ENCODE measurements at regions not wholly inside any gene's neighbourhood (a gene's known extent, or its start where the extent isn't known, plus 50 kb on each side); places are given as distances from the start of the nearest gene placed in this dataset.

DNA sequence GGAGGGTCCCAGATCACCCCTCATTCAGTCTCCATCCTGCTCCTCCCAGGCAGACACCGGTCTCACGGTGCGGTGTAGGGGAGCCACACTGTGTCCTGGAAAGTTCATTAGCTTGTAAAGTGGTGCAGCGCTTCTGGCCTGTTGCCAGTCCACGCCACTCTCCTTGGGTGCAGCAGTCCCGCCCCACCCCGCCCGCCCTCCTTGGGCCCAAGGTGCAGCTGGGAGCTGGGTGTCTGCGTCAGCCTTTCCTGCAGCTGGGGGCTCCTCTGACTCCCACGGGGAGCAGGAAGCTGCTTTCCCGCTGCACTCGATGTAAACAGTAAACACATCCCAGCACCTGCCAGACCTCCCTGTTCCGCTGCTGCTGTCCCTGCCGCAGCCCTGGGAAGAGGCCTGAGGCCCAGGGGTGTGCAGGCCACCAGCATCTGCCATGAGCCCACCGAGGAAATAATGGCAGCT lies 53.8 kb upstream of the ASB18 start:
- no peak for DNase-seq

DNA sequence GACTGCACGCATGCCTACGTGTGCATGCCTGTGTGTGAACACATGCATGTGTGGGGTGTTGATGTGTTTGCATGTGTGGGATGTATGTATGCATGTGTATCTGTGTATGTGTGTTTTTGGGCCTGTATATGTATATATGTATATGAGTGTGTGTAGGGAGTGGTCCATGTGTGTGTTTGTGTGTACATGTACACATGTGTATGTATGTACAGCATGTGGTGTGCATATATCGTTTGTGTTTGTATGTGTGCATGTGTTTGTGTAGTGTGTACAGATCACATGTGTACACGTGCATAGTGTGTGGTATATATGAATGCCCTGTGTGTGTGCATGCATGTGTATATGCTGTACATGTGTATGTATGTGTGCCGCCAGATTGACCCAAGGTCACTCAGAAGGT lies 54.2 kb upstream of the ASB18 start:
- no peak for DNase-seq

DNA sequence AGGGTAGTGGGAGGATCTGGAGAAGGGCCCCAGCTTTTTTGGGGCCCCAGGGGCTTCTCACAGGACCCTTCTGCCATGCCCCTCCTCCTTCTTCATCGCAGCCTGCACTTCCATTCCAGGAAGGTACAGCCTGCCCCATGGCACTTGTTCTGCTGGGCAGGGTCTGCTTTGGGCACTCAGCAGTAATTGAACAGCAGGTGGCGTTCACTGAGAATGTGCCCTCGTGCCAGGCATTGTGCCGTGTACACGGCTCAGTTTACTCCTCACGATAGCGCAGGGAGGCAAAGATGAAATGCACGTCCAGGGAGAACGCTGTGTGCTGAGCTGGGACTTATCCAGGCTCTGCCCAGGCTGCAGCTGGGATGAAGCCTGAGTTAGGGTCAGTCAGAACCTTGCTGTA lies 54.8 kb upstream of the ASB18 start:
- DNase-seq = no peak

DNA sequence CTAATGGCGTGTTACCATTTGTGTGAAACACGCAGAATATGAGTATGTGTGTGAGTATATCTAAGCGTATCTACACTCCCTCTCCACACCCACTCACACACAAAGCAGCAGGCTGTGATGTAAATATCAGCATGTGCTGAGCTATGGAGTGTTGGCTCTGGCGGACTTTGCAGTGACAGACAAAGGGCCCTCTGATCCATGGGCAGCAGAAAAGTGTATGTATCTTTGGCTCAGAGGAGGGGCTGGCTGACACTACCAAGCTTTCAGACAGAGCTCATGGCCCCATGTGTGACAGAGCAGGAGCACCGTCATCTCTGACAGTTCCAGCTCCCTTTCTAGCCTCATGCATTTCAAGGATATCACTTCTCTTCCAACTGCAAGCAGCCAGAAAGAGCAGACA lies 57.2 kb upstream of the ASB18 start:
- no peak for DNase-seq

DNA sequence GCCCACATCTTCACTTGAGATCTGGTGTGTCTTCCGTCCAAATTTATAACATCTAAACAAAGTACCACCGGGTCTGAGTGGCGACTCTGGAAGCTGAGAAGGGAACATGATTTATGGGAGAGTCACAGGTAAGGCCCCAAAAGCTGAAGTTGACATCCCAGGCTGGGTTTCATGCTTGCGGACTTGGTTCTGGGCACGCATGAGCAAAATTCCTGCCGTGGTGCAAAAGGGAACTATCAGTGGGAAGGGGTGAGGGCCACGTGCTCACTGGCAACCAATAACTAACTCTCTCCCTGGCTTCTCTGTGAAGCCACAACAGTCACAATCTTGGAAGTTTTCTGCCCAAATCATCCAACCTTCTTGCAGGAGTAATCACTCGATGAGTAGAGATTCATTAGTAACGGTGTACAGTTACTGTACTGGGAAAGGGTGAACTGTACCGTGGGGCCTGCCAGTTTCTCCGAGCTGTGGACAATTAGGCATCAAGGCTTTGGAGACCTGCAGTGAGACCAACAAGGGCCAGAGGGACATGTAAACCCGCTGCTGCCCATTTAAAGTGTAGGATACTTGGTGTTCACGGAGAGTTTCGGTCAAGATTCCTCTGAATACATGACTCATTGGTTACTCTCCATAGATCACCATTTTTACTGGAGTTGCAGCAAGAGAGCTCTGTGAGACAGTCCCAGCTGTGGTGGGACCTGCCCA lies 69.4 kb upstream of the ASB18 start:
- DNase-seq = no peak

DNA sequence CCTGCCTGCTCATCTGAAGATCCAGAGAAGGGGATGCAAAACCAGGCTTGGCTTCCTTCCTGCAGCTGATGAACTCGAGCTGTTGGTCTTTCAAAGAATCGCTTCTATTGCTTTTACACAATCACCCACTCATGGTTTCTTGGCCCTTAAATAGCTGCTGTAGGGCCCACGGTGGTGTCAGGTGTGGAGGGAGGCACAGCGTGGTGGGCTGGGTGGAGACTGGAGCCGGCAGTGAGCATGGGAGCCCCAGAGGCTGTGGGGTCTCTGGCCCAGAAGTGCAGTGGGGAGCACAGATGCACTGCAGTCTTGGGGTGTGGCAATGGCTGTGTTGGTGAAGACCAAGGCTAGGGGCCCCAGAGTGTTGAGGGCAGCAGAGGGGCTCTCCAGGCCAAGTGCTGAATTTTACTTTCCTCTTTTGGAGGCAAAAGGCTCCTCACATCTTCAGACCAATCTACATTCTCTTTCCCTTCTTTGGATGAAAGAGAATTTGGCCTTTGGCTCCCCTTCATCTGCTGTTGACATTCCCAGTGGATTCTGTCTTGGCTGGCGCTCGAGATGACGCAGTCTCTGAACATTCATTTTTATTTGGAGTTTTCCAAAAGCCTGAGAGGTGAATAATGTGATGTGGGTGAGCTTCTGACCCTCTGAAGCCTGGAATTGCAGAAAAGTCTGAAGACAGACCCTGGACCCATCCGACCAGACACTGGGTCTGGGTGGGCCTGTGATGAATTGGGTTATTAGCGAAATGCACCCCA lies 70.1 kb upstream of the ASB18 start:
- DNase-seq = no peak

DNA sequence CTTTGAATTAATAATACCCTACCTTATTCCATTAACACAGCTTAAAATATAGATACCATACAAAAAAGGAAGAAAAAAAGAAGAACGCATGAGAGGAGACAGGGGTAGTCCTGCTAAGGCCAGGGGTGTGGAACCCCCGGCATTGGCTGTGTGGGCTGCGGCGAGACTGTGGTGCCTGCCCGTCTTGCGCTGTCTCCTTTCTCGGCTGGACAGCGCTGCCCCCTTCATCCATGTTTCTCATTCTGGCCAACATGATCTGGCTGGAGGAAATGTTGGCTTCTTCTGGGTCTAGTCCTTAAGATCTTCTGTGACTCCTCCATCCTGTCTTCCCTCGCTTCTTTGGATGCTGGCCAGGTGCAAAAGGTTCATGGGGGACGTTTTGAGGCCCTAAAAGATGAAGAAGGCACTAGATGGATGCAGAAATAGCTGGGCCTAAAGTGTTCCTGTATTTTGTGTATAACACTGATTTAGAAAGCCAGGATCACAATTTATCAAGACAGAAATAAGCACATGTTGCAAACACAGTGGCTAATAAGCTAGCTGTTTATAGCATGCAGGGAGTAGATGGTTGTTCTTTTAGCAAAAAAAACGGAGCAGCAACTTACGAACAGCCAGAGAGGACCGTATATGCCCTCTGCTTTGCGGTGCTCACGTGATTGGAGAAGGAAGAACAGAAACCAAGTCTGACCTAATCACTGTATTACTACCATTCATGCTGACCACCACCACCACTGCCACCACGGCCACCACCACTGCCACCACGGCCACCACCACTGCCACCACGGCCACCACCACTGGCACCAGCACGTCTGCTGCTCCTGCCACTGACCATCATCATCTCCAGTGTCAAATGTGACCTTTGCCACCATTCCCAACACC lies 71.7 kb upstream of the ASB18 start:
- DNase-seq = no peak

DNA sequence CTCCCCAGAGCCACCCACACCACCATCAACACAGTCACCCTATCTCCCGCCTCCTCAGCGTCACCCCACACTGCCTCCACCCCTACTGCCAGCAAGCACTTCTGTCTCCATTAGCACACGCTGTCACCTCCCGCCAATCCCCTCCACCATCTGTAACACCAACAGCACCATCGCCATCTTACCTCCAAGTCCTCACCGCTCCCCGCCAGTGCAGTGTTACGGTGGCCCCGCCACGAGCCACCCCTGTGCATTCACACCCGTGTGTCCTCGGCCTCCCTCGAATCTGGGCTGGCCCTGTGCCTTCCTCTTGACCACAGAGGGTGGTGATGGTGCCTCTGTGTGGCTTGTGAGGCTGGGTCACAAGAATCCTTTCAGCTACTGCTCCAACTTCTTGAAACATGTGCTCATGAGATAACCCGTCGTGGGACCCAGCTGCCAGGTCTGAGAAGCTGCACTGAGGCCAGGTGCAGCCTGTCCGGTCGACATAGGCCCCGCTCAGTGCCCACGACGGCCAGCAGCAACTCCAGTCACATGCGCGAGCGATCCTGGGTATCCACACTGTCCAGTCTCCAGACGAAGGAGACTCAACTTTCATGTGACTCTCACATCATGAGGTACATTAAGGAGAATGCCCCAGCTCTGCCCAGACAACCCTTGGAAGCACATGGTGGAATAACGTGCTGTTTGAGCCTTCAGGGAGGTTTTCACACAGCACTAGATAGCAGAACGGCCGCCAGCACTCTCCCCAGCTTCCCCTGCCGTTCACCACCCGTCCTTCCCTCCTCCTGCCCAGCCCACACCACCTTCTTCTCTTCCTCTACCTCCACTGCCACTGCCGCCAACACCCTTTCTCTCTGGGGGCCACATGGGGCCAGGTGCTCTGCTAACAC lies 72.6 kb upstream of the ASB18 start:
- DNase-seq = no peak

DNA sequence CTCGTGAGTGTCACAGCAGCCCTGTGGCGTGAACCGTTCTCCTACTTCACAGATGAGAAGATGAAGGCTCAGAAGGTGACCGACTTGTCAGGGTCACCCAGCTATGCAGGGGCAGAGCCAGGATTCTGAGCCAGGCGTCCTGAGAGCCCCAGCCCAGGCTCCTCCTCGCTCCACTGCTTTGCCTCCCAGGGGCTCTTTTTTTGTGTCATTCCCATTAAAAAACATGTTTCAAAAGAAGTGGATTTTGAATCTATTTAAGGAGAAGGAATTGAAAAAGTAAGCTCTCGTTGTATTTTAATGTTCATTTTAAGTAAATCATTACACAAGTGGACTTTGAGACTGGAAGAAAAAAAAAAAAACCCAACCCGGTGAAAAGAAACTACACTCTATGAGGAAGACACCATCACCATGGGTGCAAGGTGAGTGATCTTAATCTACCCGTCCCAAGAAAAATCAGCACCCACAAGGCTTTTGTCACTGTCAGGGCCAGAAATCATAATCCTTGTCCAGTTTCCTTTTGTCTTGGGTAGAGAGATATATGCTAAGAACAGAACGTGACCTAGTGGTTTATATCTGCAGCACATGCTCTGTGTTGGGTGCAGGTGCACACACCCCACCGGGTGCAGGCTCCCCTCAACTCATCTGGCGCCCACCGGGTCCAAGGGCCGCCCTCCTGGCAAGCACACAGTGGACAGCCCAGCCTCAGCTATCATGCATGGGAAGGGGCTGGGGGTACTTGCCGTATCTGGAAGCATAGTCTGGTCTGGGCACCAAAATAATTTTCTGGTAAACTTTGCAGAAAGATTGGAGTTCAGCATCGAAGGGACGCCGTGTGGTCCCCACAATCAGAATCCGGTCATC lies 73.5 kb upstream of the ASB18 start:
- DNase-seq = no peak

DNA sequence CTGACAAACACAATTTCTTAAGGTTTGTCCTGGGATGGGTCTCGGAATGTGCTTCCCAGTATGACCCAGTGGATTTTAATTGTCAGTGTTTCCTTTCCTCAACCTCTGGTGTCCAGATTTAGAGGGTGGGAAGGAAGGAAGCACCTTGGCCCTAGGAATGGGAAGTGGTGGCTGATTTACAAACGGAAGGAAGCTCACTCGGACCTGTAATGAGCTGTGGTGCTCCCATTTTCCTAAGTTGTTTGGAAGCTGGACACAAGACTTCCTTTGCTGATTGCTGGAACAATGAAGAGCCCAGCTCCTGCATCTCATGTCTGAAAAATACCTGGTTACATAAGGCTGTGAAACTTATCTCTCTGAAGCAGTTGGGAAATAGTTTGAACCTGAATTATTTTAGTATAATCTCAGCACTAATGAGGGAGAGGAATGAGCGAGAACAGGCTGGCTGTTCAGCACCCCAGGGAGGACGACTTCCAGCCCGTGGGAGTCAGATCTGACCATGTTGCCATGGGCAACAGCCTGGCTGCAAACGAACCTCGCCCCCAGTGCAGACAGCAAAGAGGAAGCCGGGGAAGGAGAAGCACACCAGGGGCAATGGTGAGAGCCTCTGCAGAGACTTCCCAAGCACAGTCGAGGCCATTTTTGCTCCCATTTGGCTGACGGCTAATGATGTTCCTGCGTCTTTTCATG lies 74.4 kb upstream of the ASB18 start:
- DNase-seq = no peak

DNA sequence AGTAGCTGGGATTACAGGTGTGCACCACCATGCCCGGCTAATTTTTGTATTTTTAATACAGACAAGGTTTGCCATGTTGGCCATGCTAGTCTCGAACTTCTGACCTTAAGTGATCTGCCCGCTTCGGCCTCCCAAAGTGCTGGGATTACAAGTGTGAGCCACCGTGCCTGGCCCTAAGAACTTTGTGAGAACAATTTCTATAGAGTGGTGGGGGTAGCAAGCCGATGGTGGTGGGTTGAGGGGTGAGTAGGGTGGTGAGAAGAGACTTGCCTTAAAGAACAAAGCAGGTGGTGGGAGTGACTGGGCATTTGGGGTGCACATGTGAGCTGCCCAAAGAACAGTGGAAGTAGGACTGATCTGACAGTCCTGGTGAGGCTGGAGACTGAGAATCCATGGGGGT lies 76.0 kb upstream of the ASB18 start:
- DNase-seq = no peak

DNA sequence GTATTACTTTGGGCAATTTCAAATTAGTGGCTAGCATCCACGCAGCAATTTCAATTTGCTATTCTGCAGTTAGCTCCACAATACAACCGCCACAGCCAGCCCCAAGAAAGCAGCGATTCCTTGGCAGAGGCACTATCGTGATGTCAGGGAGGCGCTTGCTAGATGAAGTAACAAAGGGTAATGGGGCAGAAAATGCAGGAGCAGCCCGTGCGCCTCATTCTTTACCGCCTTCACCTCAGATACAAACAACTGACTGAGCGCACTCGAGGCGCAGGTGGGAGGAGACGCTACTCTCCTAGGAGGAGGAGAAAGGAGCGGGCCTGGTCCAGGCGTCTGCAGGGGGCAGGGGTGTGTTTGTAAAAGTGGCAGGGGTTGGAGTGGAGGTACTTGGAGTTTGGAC lies 76.9 kb upstream of the ASB18 start:
- DNase-seq = no peak

DNA sequence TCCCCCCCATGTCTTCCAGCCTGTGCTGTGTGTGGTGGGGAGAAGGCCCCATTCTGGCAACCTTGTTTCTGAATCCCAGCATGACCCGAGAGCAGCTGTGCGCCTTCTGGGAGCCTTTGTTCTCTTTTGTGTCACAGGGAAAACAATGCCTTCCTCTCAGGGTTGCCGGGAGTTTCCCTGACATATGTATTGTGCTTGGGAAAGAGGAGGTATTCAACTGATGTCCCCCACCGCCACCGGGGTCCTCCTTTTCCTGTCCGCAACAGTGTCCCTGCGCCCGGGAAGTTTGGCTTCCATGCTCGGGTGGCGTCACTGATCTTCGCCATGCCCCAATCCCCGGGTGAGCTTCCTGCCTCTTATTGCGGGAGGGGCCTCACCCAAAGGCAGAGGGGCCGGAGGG lies 77.5 kb upstream of the ASB18 start:
- DNase-seq = no peak

DNA sequence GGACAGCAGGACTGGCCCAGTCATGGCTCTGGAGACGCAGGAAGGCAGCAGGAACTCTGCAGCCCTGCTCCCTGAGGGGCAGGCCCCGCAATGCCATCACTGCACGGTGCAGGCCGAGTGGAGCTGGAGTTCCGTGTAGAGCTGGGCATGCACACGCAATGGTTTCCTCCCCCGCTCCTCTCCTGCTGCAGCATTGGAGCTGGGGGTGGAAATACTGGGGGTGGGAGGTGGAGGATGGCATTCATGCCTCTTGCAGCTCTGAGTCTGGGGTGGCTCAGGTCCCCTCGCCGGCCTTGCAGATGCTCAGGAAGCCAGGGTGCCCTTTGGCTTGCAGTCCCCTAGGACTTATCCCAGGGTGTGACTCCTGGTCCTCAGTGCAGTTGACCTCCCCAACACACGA lies 78.3 kb upstream of the ASB18 start:
- DNase-seq = no peak

DNA sequence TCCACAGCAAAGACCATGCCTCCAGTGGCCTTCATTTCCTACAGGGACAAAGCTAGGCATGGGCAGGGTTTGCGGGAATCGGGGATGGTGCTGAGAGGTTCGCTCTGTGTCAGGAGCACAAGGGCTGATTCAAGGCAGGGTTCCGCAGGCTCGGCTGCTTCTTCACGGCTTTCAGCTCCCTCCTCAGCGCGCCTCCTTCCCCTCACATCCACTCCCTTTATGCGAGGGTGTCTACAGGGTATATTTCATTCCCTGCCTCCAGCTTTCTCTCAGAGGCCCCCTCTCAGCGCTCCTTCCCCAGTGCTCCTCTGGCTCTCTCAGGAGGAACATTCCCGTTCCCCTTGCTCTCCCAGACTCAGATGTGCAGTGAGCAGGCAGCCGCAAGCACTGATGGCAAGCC lies 78.7 kb upstream of the ASB18 start:
- no peak for DNase-seq

DNA sequence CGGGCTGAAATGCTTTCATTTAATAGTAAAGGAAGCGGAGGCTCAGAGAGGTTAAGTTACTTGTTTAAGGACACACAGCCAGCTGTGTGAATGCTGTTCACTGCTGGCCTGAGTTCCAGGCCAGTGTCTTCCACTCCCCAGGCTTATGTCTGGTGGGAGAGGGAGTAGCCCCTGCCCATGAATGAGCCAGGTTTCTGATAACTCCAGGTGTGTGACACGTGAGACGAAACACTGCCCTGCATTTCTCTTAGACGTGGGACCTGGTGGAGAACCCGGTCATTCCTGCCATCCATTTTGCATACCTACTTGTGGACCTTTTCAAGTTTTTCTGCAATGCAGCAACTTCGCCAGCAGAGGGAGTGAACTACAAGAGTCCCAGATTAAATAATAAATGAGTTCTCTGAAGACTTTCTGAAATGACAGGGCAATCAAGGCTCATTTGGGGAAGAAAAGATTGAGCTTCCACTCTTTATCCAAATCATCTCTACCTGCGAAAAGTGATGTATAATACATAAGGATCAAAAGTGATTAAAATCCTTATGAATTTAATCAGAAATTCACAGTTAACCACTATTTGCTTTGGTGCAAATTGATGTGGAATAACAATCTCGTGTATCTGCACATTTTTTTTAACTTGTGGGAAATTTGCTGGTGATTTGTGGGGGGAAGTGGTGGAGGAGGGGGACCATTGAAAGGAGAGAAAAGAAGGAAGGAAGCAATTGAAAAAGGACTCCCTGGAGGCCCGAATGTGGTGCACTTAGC lies 79.4 kb upstream of the ASB18 start:
- DNase-seq = peak; percentile 17

DNA sequence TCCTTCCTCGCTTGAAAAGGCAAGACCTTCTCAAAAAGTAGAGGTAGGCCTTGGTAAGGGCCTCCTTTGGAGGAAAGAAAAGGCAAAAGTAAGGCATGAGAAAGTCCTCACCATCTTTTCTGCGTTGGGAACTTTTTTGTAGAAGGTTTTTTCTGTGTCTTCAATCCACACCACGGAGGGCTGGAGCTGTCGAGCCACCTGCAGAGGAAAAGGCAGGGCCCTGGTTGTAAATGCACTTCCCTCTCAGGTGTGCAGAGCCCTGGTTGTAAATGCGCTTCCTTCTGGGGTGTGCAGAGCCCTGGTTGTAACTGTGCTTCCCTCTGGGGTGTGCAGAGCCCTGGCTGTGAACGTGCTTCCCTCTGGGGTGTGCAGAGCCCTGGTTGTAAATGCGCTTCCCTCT lies 80.2 kb upstream of the ASB18 start:
- DNase-seq = no peak

DNA sequence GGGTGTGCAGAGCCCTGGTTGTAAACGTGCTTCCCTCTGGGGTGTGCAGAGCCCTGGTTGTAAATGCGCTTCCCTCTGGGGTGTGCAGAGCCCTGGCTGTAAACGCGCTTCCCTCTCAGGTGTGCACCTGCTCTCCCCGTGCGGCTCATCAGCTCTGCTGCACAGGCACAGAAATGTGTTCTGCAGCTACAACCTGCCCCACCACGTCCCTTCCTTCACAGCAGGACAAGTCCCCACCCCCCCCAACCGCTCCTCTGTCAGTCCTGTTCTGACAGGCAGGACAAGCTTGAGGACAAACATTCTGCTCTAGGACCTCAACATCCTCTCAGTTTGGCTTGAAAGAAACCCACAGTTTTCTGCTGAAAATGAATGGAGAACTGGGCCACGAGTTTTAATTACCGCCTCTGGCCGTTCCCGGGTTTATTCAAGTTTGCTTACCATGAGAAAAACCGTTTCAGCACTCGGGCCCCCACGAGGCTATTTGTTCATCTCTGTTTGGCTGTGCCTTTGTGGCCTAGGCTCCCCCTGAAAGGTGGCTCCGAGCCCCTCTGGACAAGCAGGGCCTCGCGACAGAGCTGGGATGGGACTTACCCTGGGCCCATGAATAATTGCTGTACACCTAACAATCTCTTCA lies 81.0 kb upstream of the ASB18 start:
- no peak for DNase-seq

DNA sequence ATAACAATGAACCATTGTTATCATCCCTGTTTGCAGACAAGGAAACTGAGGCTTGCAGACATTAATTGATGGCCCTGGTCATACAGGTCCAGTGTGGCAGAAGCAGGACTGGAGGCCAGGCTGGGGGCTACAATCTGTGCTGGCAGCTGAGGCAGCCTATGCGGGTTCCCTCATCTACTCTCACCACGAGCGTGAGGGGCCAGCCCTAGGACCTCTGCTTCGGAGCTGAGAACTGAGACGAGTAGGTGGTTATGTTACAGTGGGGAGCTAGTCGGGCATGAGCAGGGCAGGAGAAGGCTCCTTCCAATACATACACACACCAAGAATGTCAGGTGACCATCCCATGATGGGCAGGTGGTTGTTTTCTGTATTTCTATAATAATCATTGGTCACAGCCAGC lies 82.2 kb upstream of the ASB18 start:
- DNase-seq = no peak

DNA sequence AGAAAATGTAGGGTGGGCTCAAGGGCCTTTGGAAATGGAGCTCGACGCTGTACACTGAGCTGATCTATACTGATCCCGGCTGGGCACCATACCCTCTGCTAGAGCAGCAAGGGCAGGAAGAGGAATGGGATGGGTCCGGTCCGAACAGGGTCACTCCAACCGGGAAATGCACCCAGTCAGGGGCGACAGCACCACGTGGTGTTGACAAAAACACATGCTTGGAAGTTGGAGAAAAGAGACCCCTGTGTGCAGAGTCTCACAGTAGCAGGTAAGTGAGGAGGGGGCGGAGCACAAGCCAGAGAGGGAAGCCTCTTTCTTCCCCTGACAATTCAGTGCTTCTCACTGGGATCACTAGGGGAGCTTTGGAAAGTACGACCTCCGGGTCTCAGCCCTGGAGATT lies 84.1 kb upstream of the ASB18 start:
- no peak for DNase-seq

Data from activated effector memory CD4-positive, alpha-beta T cell treated with Interleukin-2 at 50 U/mL for 16 hours (primary cell).